Activated naive CD8-positive, alpha-beta T cell treated with anti-CD3 and anti-CD28 coated beads, Interleukin-2, amount 10 ng/mL, durations not matched to agents 7 days and 5 days (primary cell): ENCODE measurements at regions not wholly inside any gene's neighbourhood (a gene's known extent, or its start where the extent isn't known, plus 50 kb on each side); places are given as distances from the start of the nearest gene placed in this dataset.
"Not testable (repeated sequence)": the region's sequence is repeated elsewhere in the genome, so short reads cannot be mapped to it uniquely, and the experiment has no call there.

ENCODE experiments used
- ATAC-seq: fragments of 150-1000 bp; cut with Tn5 transposase; one replicate; pipeline ENCODE4 v1.10.0; 2021; ENCODE audit warnings: low read depth, moderate library complexity
- POLR2A ChIA-PET: fragments of 350-600 bp; sonication (Branson Sonifier 250); formaldehyde crosslinking; loops from one replicate; lab custom pipeline; 2021; ENCODE audit warnings: antibody characterized with exemption; lab: Charles Lee
- DNase-seq: peaks from one replicate; pipeline ENCODE4 v3.0.0; 2021
- H3K27ac Mint-ChIP-seq: one replicate; pipeline ENCODE4 v1.8.0; 2022; ENCODE audit warnings: mild to moderate bottlenecking, mixed read lengths
- H3K27me3 Mint-ChIP-seq: one replicate; pipeline ENCODE4 v1.8.0; 2022; ENCODE audit warnings: mild to moderate bottlenecking, moderate library complexity, mixed read lengths
- H3K36me3 Mint-ChIP-seq: one replicate; pipeline ENCODE4 v1.8.0; 2021; ENCODE audit warnings: mild to moderate bottlenecking, mixed read lengths
- H3K4me1 Mint-ChIP-seq: one replicate; pipeline ENCODE4 v1.8.0; 2021; ENCODE audit warnings: mixed read lengths
- H3K4me3 Mint-ChIP-seq: one replicate; pipeline ENCODE4 v1.8.0; 2022; ENCODE audit warnings: mild to moderate bottlenecking, moderate library complexity, mixed read lengths
- H3K9me3 Mint-ChIP-seq: one replicate; pipeline ENCODE4 v1.8.0; 2021; ENCODE audit warnings: mixed read lengths

- Mint-ChIP-seq H3K27ac (no peak overlapping the region), H3K36me3 (no peaks in the 10 kb centered on the region), H3K9me3 (no peaks in the 10 kb centered on the region), H3K4me1 (no peaks in the 10 kb centered on the region), H3K4me3 (no peak overlapping the region), H3K27me3 (peaks cover 1% of the 10 kb centered on the region)
- DNase-seq (no peak), ATAC-seq (no peak)
- POLR2A ChIA-PET: no interaction called here
These were observed 241.6 kb downstream of the ZNF326 start for GRCh38 chr1:90236493-90236892.

DNA sequence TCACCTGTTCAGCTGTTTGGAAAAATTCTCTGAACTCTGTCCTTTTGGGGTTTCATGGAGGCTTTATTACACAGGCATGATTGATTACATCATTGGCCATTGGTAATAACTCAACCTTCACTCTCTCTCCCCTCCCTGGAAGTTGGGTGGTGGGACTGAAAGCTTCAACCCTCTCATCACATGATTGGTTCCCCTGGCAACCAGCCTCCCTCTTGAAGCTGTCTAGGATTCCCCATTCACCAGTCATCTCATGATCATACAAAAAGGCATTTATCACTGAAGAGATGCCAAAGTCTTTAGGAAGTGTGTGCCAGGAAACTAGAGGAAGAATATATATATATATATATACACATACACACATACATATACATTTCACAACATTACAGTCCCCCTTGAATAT is 228.5 kb downstream of the ZNF326 start:
- Mint-ChIP-seq H3K27me3 (peaks cover 3% of the 10 kb centered on the region), H3K4me1 (no peaks in the 10 kb centered on the region), H3K36me3 (no peaks in the 10 kb centered on the region), H3K4me3 (no peak overlapping the region), H3K9me3 (no peaks in the 10 kb centered on the region), H3K27ac (no peak overlapping the region)
- ATAC-seq (no peak), DNase-seq (no peak)
- POLR2A ChIA-PET: no interaction called here

DNA sequence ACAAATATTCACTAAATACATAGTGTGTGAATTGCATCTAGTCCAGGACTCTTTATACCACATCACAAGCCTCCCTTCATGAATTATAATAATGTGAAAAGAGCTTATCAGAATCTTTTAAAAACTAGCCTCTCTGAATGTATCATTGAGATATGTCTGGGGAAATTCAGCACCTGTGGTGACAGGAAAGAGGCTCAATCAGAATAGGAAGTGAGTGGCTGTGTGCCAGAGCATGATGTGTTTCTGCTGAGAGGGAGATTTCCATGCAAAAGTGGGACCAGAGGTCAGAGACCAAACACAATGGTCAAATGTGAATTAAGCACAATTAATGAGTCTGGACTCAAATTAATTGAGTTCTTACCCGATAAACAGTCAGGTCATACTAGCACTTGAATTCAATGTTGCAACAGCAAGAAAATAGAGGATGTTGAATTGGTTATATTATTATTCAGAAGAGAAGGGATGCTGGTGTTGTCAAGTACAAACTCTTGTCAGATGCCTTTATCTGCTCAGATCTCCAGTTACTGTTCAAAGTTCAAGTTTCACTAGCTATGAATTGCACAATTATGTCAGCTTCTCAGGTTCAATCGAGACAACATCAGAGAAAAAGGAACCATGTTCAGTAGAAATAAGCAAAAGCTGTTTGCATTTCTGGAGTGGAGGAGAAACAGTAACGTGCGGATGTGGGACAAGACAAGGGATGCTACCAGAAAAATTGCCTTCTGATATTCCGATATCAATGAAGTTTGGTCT is 226.2 kb downstream of the ZNF326 start:
- no peaks in the 10 kb centered on the region for H3K4me1 Mint-ChIP-seq
- H3K36me3 Mint-ChIP-seq: no peaks in the 10 kb centered on the region
- no peak overlapping the region for H3K27ac Mint-ChIP-seq
- no peak overlapping the region for H3K4me3 Mint-ChIP-seq
- POLR2A ChIA-PET: no interaction called here
- H3K9me3 Mint-ChIP-seq: no peaks in the 10 kb centered on the region
- ATAC-seq (no peak), DNase-seq (no peak)
- H3K27me3 Mint-ChIP-seq: peaks cover 3% of the 10 kb centered on the region

- POLR2A ChIA-PET: no interaction called here
- ATAC-seq: no peak
- H3K9me3 Mint-ChIP-seq: no peaks in the 10 kb centered on the region
- DNase-seq: no peak
- H3K27ac Mint-ChIP-seq: no peak overlapping the region
- no peak overlapping the region for H3K4me3 Mint-ChIP-seq
- H3K27me3 Mint-ChIP-seq: peaks cover 3% of the 10 kb centered on the region
- H3K4me1 Mint-ChIP-seq: no peaks in the 10 kb centered on the region
- H3K36me3 Mint-ChIP-seq: no peaks in the 10 kb centered on the region
These were observed 225.6 kb downstream of the ZNF326 start for GRCh38 chr1:90220496-90220895.

GRCh38 chr1:90219166-90219871 is 224.4 kb downstream of the ZNF326 start:
- H3K27ac Mint-ChIP-seq, H3K4me3 Mint-ChIP-seq, H3K27me3 Mint-ChIP-seq, H3K36me3 Mint-ChIP-seq, POLR2A ChIA-PET, H3K4me1 Mint-ChIP-seq, DNase-seq, H3K9me3 Mint-ChIP-seq, ATAC-seq: not testable (repeated sequence)

- Mint-ChIP-seq H3K27ac (no peak overlapping the region), H3K27me3 (peaks cover 5% of the 10 kb centered on the region), H3K4me3 (no peak overlapping the region), H3K4me1 (no peaks in the 10 kb centered on the region), H3K36me3 (no peaks in the 10 kb centered on the region), H3K9me3 (no peaks in the 10 kb centered on the region)
- POLR2A ChIA-PET: no interaction called here
- DNase-seq: no peak
- no peak for ATAC-seq
These were observed 216.0 kb downstream of the ZNF326 start for GRCh38 chr1:90210633-90211491.

DNA sequence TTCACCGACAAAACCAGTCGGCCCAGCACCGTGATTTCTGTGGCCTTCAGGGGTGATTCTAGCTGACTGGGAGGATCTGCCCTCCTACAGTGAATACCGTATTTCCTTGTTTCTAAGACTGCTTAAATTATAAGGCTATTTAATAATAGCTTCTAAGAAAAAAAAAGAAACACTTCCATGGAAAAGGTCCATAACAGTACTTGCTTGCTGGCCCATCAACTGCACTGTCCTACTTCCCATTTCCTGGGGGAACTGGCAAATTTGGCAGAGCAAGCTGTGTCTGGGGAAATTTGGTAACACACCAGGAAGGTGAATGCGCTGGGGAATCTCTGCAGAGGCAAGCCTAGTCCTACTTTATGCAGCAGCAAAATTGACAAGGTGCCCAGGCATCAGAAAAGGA is 214.0 kb downstream of the ZNF326 start:
- DNase-seq: no peak
- Mint-ChIP-seq H3K27me3 (peaks cover 5% of the 10 kb centered on the region), H3K4me1 (no peaks in the 10 kb centered on the region), H3K9me3 (no peaks in the 10 kb centered on the region), H3K4me3 (no peak overlapping the region), H3K36me3 (no peaks in the 10 kb centered on the region), H3K27ac (no peak overlapping the region)
- POLR2A ChIA-PET: no interaction called here
- ATAC-seq: no peak

GRCh38 chr1:90206260-90206659 is 211.3 kb downstream of the ZNF326 start:
- Mint-ChIP-seq H3K27me3 (peaks cover 9% of the 10 kb centered on the region), H3K9me3 (no peaks in the 10 kb centered on the region), H3K4me1 (no peaks in the 10 kb centered on the region), H3K4me3 (no peak overlapping the region), H3K36me3 (no peaks in the 10 kb centered on the region), H3K27ac (no peak overlapping the region)
- POLR2A ChIA-PET: no interaction called here
- DNase-seq (no peak), ATAC-seq (no peak)

- Mint-ChIP-seq H3K4me1 (no peaks in the 10 kb centered on the region), H3K27me3 (peaks cover 9% of the 10 kb centered on the region), H3K36me3 (no peaks in the 10 kb centered on the region), H3K4me3 (no peak overlapping the region), H3K27ac (no peak overlapping the region), H3K9me3 (no peaks in the 10 kb centered on the region)
- POLR2A ChIA-PET: no interaction called here
- DNase-seq: no peak
- ATAC-seq: no peak
These were observed 209.9 kb downstream of the ZNF326 start for GRCh38 chr1:90204780-90205179.

DNA sequence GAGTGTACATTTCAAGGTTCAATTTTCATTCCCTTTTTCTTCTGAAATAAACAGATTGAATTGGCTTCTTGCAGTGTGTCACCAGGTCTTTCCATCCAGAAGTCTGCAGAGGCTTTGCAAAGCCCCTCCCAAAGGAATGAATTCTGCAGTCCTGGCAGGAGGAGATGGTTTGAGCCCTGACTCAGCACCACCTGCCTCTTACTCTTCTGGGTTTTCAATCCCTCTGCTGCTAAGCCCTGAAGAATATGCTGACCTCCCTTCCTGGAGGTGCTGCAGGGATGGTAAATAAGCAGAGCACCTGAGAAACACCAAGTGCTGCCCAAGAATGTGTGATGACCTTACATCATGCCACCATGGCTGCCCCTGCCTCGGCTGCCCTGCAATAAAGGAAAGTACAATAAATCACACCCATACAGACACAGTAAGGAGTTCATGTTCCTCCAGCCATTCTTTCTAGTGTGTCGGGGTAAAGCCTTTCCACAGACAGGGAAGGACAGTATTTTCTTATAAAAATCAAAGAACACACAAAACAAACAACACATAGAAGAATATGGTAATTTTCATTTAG is 209.2 kb downstream of the ZNF326 start:
- Mint-ChIP-seq H3K36me3 (no peaks in the 10 kb centered on the region), H3K27ac (no peak overlapping the region), H3K4me3 (no peak overlapping the region), H3K4me1 (no peaks in the 10 kb centered on the region), H3K27me3 (peaks cover 9% of the 10 kb centered on the region), H3K9me3 (no peaks in the 10 kb centered on the region)
- POLR2A ChIA-PET: no interaction called here
- DNase-seq (no peak), ATAC-seq (no peak)

DNA sequence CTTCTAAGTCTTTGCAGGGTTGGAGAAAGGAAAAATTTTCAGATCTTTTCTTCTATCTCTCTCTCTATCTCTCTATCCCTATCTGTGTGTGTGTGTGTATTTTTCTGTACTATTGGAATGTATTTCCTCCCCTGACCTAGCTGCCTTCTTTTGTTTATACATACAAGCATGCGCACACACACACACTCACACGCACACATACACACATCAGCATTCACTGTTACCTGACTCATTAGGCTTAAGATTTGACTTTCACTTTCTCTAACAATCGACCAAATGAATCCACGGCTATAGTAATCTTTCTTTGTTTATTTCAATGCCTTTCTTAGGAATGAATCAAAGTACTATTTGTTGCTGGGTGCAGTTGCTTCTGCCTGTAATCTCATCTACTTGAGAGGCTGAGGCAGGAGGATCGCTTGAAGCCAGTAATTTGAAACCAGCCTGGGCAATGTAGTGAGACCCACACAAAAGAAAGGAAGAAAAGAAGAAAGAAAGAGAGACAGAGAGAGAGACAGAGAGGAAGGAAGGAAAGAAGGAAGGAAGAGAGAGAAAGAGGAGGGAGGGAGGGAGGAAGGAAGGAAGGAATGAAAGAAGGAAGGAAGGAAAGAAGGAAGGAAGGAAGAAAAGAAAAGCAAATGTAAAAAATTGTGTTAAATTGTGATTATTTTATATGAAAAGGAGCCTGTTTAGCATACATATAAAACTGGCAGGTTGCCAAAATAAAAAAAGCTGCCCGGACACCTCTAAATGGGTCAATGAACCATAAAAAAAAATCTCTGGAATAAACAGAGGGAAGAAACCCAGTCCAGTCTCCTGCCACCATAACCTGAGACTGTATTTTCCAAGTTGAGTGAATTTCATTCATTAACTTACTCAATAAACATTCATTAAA is 206.8 kb downstream of the ZNF326 start:
- Mint-ChIP-seq H3K9me3 (no peaks in the 10 kb centered on the region), H3K27ac (no peak overlapping the region), H3K27me3 (peaks cover 9% of the 10 kb centered on the region), H3K4me1 (no peaks in the 10 kb centered on the region), H3K4me3 (no peak overlapping the region), H3K36me3 (no peaks in the 10 kb centered on the region)
- POLR2A ChIA-PET: no interaction called here
- no peak for ATAC-seq
- DNase-seq: no peak

GRCh38 chr1:90200646-90201205 is 205.8 kb downstream of the ZNF326 start:
- peaks cover 4% of the 10 kb centered on the region for H3K27me3 Mint-ChIP-seq
- ATAC-seq: no peak
- H3K4me1 Mint-ChIP-seq: no peaks in the 10 kb centered on the region
- no peak for DNase-seq
- H3K36me3 Mint-ChIP-seq: no peaks in the 10 kb centered on the region
- POLR2A ChIA-PET: no interaction called here
- no peak overlapping the region for H3K4me3 Mint-ChIP-seq
- no peaks in the 10 kb centered on the region for H3K9me3 Mint-ChIP-seq
- H3K27ac Mint-ChIP-seq: no peak overlapping the region
